ENCODE measurements at regions not wholly inside any gene's neighbourhood (a gene's known extent, or its start where the extent isn't known, plus 50 kb on each side); places are given as distances from the start of the nearest gene placed in this dataset.

GRCh38 chr17:77304746-77305473 is 164.1 kb downstream of the SEC14L1 start:
- intact Hi-C loops (cut with DNase I): no loop called here
- peak; percentile 74 for DNase-seq (ENCODE audit: low spot score)

GRCh38 chr17:77306048-77306789 is 165.4 kb downstream of the SEC14L1 start:
- intact Hi-C loops (cut with DNase I): no loop called here
- DNase-seq (ENCODE audit: low spot score): peak; percentile 73

GRCh38 chr17:77306790-77307478 is 166.2 kb downstream of the SEC14L1 start:
- intact Hi-C loops (cut with DNase I): no loop called here
- peak; percentile 74 for DNase-seq (ENCODE audit: low spot score)

GRCh38 chr17:77307479-77308198 is 166.9 kb downstream of the SEC14L1 start:
- DNase-seq (ENCODE audit: low spot score): peak; percentile 62
- intact Hi-C loops (cut with DNase I): no loop called here

- DNase-seq (ENCODE audit: low spot score): peak; percentile 93
- intact Hi-C loops (cut with DNase I): no loop called here
Measured at GRCh38 chr17:77308861-77309726, 168.3 kb downstream of the SEC14L1 start.

- DNase-seq (ENCODE audit: low spot score): peak; percentile 83
- intact Hi-C loops (cut with DNase I): loop anchor here in 1 of 2 donors (5.0 kb wide), 1 partner anchor 383 kb away; no protein-coding TSS in a partner anchor
Measured at GRCh38 chr17:77310336-77310735, 169.6 kb downstream of the SEC14L1 start.

- intact Hi-C loops (cut with DNase I): loop anchor here in 1 of 2 donors (1.0 to 5.0 kb wide), 2 partner anchors 18 to 384 kb away; no protein-coding TSS in a partner anchor
- peak; percentile 63 for DNase-seq (ENCODE audit: low spot score)
Measured at GRCh38 chr17:77311371-77311981, 170.7 kb downstream of the SEC14L1 start.

GRCh38 chr17:77312061-77312701 is 171.4 kb downstream of the SEC14L1 start:
- peak; percentile 67 for DNase-seq (ENCODE audit: low spot score)
- intact Hi-C loops (cut with DNase I): loop anchor here in 1 of 2 donors (5.0 kb wide), 1 partner anchor 385 kb away; no protein-coding TSS in a partner anchor

GRCh38 chr17:77312786-77313599 is 172.2 kb downstream of the SEC14L1 start:
- intact Hi-C loops (cut with DNase I): loop anchor here in 1 of 2 donors (5.0 kb wide), 1 partner anchor 386 kb away; no protein-coding TSS in a partner anchor
- peak; percentile 94 for DNase-seq (ENCODE audit: low spot score)

GRCh38 chr17:77313831-77314230 is 173.1 kb downstream of the SEC14L1 start:
- intact Hi-C loops (cut with DNase I): loop anchor here in 1 of 2 donors (5.0 kb wide), 1 partner anchor 387 kb away; no protein-coding TSS in a partner anchor
- peak; percentile 42 for DNase-seq (ENCODE audit: low spot score)

- intact Hi-C loops (cut with DNase I): loop anchor here in 1 of 2 donors (5.0 kb wide), 1 partner anchor 387 kb away; no protein-coding TSS in a partner anchor
Measured at GRCh38 chr17:77314601-77315000, 173.8 kb downstream of the SEC14L1 start.

GRCh38 chr17:77315010-77315409 is 174.2 kb downstream of the SEC14L1 start:
- intact Hi-C loops (cut with DNase I): loop anchor here in 1 of 2 donors (5.0 kb wide), 1 partner anchor 33 kb away; no protein-coding TSS in a partner anchor
- DNase-seq (ENCODE audit: low spot score): peak; percentile 28

More at GRCh38 chr17:77314601-77315000, 173.8 kb downstream of the SEC14L1 start:
- peak; percentile 54 for DNase-seq (ENCODE audit: low spot score)

GRCh38 chr17:77315551-77316190 is 174.9 kb downstream of the SEC14L1 start:
- intact Hi-C loops (cut with DNase I): loop anchor here in 1 of 2 donors (5.0 kb wide), 1 partner anchor 33 kb away; no protein-coding TSS in a partner anchor
- peak; percentile 84 for DNase-seq (ENCODE audit: low spot score)

GRCh38 chr17:77316191-77316641 is 175.4 kb downstream of the SEC14L1 start:
- peak; percentile 86 for DNase-seq (ENCODE audit: low spot score)
- intact Hi-C loops (cut with DNase I): loop anchor here in 1 of 2 donors (5.0 kb wide), 1 partner anchor 34 kb away; no protein-coding TSS in a partner anchor

- intact Hi-C loops (cut with DNase I): loop anchor here in 1 of 2 donors (5.0 kb wide), 1 partner anchor 34 kb away; no protein-coding TSS in a partner anchor
- peak; percentile 41 for DNase-seq (ENCODE audit: low spot score)
Measured at GRCh38 chr17:77316651-77317050, 175.9 kb downstream of the SEC14L1 start.
